Keratinocyte (primary cell): ENCODE measurements at regions not wholly inside any gene's neighbourhood (a gene's known extent, or its start where the extent isn't known, plus 50 kb on each side); places are given as distances from the start of the nearest gene placed in this dataset.
"Not testable (repeated sequence)": the region's sequence is repeated elsewhere in the genome, so short reads cannot be mapped to it uniquely, and the experiment has no call there.

ENCODE experiments used
- DNase-seq: peaks from one replicate; pipeline ENCODE4 v3.0.0-alpha.2; 2011; ENCODE audit warnings: low read depth, missing footprints, low spot score
- FAIRE-seq: peaks from 2 replicates; lab custom pipeline; 2011; peaks lifted over from hg19 to GRCh38; lab: Jason Lieb, UNC
- H2AFZ ChIP-seq: 2 replicates; pipeline ENCODE4 v1.6.0; 2012; ENCODE audit warnings: low read length, control low read depth, inconsistent platforms; ENCODE audit not compliant: control insufficient read depth
- H3K27ac ChIP-seq: 2 replicates; pipeline ENCODE4 v1.5.1; 2011; ENCODE audit warnings: low read length; ENCODE audit not compliant: control insufficient read depth, insufficient read depth
- H3K27me3 ChIP-seq: 3 replicates; pipeline ENCODE4 v1.6.0; 2011; ENCODE audit warnings: low read length; ENCODE audit not compliant: control insufficient read depth, insufficient read depth; ENCODE audit errors: extremely low read depth
- H3K36me3 ChIP-seq, 2 experiments: 2 replicates in 1 of 2; 3 replicates in 1 of 2; pipeline ENCODE4 v1.5.1; 2011; ENCODE audit warnings: low read length in 2 of 2, mild to moderate bottlenecking in 1 of 2; ENCODE audit not compliant: control insufficient read depth in 2 of 2, insufficient read depth in 2 of 2; ENCODE audit errors: extremely low read depth in 1 of 2
- H3K4me1 ChIP-seq: 3 replicates; pipeline ENCODE4 v1.5.1; 2011; ENCODE audit warnings: low read length; ENCODE audit not compliant: control insufficient read depth, insufficient read depth; ENCODE audit errors: extremely low read depth
- H3K4me2 ChIP-seq: 3 replicates; pipeline ENCODE4 v1.6.0; 2011; ENCODE audit warnings: low read depth, low read length; ENCODE audit not compliant: control insufficient read depth, insufficient read depth; ENCODE audit errors: extremely low read depth
- H3K4me3 ChIP-seq, 3 experiments: fragments of 200-600 bp in 1 of 3; sonication (generic) in 1 of 3; 2 replicates in 2 of 3; 3 replicates in 1 of 3; pipeline ENCODE4 v1.5.1; 2011 to 2016; ENCODE audit warnings: low read length in 3 of 3, mild to moderate bottlenecking in 3 of 3, control low read depth in 2 of 3, inconsistent platforms in 1 of 3, low read depth in 1 of 3, mixed read lengths in 1 of 3, mixed run types in 1 of 3, moderate library complexity in 1 of 3; ENCODE audit not compliant: control insufficient read depth in 2 of 3, insufficient read depth in 2 of 3; ENCODE audit errors: extremely low read depth in 1 of 3
- H3K79me2 ChIP-seq: 2 replicates; pipeline ENCODE4 v1.6.0; 2012; ENCODE audit warnings: low read length; ENCODE audit not compliant: control insufficient read depth, insufficient read depth
- H3K9ac ChIP-seq: 3 replicates; pipeline ENCODE4 v1.6.0; 2011; ENCODE audit warnings: low read length; ENCODE audit not compliant: control insufficient read depth, insufficient read depth; ENCODE audit errors: extremely low read depth
- H3K9me1 ChIP-seq: 3 replicates; pipeline ENCODE4 v1.6.0; 2011; ENCODE audit warnings: low read length; ENCODE audit not compliant: control insufficient read depth, insufficient read depth; ENCODE audit errors: extremely low read depth
- H3K9me3 ChIP-seq: 2 replicates; pipeline ENCODE4 v1.5.1; 2012; ENCODE audit warnings: low read depth, low read length; ENCODE audit not compliant: control insufficient read depth
- H4K20me1 ChIP-seq: 3 replicates; pipeline ENCODE4 v1.6.0; 2011; ENCODE audit warnings: low read length; ENCODE audit not compliant: control insufficient read depth, insufficient read depth; ENCODE audit errors: extremely low read depth
- CTCF ChIP-seq, 3 experiments: IDR thresholded peaks in 1 of 3; conservative IDR thresholded peaks in 1 of 3; optimal IDR thresholded peaks in 1 of 3; 2 replicates in 2 of 3; 3 replicates in 1 of 3; pipeline versions ENCODE3 to v1.5.1; 2011; ENCODE audit warnings: low read length in 3 of 3, mild to moderate bottlenecking in 3 of 3, moderate library complexity in 2 of 3, control low read depth in 1 of 3, inconsistent platforms in 1 of 3; ENCODE audit not compliant: insufficient read depth in 2 of 3; ENCODE audit errors: extremely low read depth in 1 of 3
- EZH2 ChIP-seq: IDR thresholded peaks from one replicate; pipeline ENCODE4 v1.6.1; 2012; ENCODE audit warnings: inconsistent platforms, mild to moderate bottlenecking, low read length, moderate library complexity
- dilution Hi-C: fragments of 300-500 bp; cut with MboI; formaldehyde crosslinking; loops from one replicate; pipeline ENCODE4 v1.7.0; 2020; ENCODE audit warnings: low sequenced_read_pairs; ENCODE audit not compliant: extremely low pct_ligation_motif_present

DNA sequence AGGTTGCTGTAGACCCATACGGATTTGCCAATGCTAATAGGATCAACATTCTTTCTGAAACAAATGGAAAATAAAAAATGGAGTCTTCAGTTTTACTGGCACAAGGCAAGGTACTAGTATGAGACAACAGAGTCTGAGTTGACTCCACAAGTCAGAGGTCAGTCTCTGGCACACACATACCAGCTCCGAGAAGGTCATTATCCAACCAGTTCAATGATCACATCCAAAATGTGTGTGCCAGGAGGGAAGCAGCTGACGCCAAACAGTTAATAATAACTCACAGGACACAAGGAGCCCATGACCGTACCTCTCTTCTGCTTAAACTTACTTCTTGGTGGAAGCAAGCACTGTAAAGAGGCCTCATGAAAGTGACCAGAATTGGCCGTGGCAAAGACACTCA, 528.6 kb downstream of the ZNF516 start:
- no peaks in the 10 kb centered on the region for H3K36me3 ChIP-seq
- peaks cover 4% of the 10 kb centered on the region for H3K9me3 ChIP-seq
- TF ChIP-seq EZH2 (no peak), CTCF (optimal IDR thresholded peaks at IDR 0.05 in 1 of 3, IDR thresholded peaks at IDR 0.05 in 1 of 3, conservative IDR thresholded peaks at IDR 0.05 in 1 of 3; ENCODE audit: extremely low read depth in 1 of 3, insufficient read depth in 2 of 3, low read length in 3 of 3) (no peak)
- H3K4me1 ChIP-seq: no peaks in the 10 kb centered on the region
- DNase-seq: no peak
- FAIRE-seq: no peak
- no peak overlapping the region for H3K9ac ChIP-seq
- no peak overlapping the region for H3K4me3 ChIP-seq
- H2AFZ ChIP-seq: no peak overlapping the region
- dilution Hi-C loops: no loop called here
- no peaks in the 10 kb centered on the region for H4K20me1 ChIP-seq
- H3K4me2 ChIP-seq: no peak overlapping the region
- H3K27ac ChIP-seq: no peak overlapping the region
- H3K27me3 ChIP-seq: no peaks in the 10 kb centered on the region
- H3K9me1 ChIP-seq: no peaks in the 10 kb centered on the region
- no peaks in the 10 kb centered on the region for H3K79me2 ChIP-seq

DNA sequence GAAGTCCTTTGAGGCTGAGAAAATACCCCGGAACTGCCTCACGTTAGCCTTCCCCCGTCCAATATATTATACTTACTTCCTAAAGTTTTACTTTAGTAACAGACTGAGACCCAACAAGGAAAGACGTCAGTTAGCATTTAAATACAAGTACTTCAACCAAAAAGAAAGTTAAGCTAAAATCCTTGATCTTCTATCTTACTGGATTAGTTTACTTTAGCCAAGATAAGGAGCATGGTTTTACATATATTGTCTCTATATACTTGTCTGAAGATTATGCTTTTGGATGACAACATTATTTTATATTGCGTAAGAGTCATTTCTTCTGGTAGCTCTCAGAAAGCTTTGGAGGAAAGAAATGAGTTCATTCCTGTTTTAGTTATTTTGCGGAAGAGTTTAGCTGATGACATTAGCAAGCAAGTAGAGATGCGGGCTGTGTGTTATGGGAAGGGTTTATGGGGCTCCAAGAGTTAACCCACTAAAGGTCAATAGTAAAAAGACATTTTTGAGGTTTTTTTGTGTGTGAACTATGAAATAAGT, 532.9 kb downstream of the ZNF516 start:
- Histone ChIP-seq H3K9ac (no peak overlapping the region), H3K4me2 (no peak overlapping the region), H3K27ac (no peak overlapping the region), H4K20me1 (no peaks in the 10 kb centered on the region), H3K9me1 (no peaks in the 10 kb centered on the region), H3K27me3 (no peaks in the 10 kb centered on the region), H3K9me3 (peaks cover 2% of the 10 kb centered on the region), H3K4me3 (no peak overlapping the region), H2AFZ (no peak overlapping the region), H3K36me3 (no peaks in the 10 kb centered on the region), H3K79me2 (no peaks in the 10 kb centered on the region), H3K4me1 (no peaks in the 10 kb centered on the region)
- FAIRE-seq: no peak
- dilution Hi-C loops: no loop called here
- DNase-seq: no peak
- TF ChIP-seq CTCF (optimal IDR thresholded peaks at IDR 0.05 in 1 of 3, IDR thresholded peaks at IDR 0.05 in 1 of 3, conservative IDR thresholded peaks at IDR 0.05 in 1 of 3; ENCODE audit: extremely low read depth in 1 of 3, insufficient read depth in 2 of 3, low read length in 3 of 3): no peak
- no peak for TF ChIP-seq EZH2

DNA sequence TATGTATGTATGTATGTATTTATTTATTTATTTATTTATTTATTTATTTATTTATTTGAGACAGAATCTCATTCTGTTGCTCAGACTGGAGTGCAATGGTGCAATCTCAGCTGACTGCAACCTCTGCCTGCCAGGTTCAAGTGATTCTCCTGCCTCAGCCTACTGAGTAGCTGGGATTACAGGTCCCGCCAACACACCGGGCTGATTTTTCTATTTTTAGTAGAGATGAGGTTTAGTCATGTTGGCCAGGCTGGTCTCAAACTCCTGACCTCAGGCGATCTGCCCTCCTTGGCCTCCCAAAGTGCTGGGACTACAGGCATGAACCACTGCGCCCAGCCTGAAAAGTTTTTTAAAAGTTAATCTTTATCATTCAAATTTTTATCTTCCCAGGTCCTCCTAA, 532.9 kb upstream of the SMIM21 start:
- H3K9me1 ChIP-seq, H4K20me1 ChIP-seq, FAIRE-seq, H3K27me3 ChIP-seq, H3K4me3 ChIP-seq, DNase-seq, H3K4me1 ChIP-seq, H3K4me2 ChIP-seq, H3K79me2 ChIP-seq, H3K9me3 ChIP-seq, H3K36me3 ChIP-seq, H2AFZ ChIP-seq, dilution Hi-C loops, H3K27ac ChIP-seq, H3K9ac ChIP-seq: not testable (repeated sequence)
